CD4-positive, alpha-beta T cell treated with Interleukin-6 at 100 ng/mL for 8 hours (primary cell): ENCODE measurements at regions not wholly inside any gene's neighbourhood (a gene's known extent, or its start where the extent isn't known, plus 50 kb on each side); places are given as distances from the start of the nearest gene placed in this dataset.

Source experiments
- DNase-seq: peaks from one replicate; pipeline ENCODE4 v3.0.0-alpha.2; 2020; ENCODE audit warnings: mixed read lengths, low spot score

- no peak for DNase-seq
Measured at GRCh38 chr20:63128367-63128766, 87.6 kb downstream of the YTHDF1 start.

DNA sequence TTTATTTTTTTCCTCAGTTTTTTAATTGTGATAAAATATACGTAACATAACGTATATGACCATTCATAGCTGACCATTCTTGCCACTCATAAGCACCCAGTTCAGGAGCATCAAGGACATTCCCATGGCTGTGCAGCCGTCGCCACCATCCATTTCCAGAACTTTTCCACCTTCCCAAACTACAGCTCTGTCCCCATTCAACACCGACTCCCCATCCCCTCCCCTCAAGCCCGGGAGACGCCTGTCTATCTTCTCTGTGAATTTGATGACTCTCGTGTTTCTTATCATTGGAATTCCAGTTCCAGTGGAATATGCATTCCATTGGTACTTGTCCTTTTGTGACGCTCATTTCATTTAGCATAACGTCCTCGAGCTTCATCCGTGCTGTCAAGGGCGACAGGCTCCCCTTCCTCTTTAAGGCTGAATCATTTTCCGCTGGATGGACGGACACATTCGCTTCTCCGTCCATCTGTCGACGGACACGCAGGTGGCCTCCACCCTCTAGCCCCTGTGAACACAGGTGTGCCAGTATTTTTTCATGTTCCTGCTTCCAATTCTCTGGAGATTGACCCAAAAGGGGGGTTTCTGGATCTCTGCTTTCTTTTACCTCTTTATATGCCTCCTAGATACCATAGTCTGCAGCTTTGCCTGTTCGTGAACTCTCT, 88.1 kb downstream of the YTHDF1 start:
- no peak for DNase-seq

DNA sequence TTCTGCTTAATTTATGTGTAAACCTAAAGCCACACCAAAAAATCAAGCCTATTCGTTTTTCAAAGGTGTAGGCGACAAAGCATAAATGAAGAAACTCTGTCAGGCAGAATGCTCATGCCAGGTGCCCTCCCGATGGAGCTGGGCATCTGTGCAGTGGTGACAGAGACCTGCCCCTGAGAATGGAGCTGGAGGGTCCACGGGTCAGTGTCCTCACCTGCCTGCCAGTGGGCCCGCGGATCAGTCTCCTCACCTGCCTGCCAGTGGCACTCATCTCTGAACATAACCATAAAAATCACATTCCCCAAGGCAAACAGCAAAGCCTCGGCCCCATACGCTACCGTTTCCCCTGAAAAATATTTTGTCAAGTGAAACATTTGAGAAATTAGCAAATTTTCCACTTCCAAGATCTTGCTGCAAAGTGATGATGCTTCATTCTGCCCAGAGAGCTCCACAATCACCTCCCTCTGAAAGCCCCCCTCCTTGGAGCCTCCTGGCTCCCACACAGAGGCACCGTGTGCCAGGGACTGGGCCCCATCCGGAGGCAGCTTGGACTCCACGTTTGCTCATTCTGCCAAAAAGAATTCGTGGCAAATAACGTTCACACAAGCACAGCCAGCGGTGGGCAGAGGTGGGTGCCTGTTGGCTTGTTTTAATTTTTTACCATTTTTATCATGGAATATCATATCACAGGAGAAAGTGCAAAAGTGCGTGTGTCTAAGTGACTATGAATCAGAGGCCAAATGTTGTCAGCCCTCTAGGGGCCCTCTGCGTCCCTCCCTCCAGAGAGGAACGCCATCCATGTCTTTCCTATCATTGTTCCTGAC, 88.8 kb downstream of the YTHDF1 start:
- DNase-seq = no peak

DNA sequence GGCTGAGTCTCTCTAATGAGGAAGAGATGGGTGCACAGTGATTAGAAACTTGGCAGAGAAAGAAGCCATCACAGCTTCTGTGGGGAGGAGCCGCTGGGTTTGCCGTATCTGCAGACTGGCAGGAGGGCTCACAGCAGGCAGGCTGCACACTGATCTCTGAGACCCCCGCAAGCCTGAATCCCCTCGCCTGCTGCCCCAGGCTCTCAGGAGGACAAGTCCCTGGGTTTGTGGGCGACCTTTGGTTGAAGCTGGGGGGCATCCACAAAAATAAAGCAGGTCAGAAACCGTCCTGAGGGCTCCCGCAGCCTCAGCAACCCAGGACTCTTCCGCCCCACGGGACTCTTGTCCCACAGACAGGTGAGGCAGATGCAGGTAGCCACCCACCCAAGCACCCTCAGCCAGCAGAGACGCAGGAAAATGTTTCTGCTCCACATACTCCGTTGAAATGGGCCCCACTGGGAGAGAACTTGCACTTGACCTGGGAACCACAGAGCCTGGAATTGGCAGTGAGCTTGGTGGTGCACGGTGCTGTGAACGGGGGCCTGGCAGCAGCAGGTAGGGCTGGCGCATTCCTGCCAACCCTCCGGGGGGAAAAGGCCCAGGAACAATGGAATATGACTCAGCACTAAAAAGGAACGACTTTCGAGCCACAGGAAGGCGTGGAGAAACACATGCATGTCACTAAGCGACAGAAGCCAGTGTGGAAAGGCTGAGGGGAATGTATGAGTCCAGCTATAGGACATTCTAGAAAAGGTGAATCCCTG, 89.9 kb downstream of the YTHDF1 start:
- DNase-seq = no peak

- no peak for DNase-seq
Measured at GRCh38 chr20:63125581-63125837, 90.4 kb downstream of the YTHDF1 start.

DNA sequence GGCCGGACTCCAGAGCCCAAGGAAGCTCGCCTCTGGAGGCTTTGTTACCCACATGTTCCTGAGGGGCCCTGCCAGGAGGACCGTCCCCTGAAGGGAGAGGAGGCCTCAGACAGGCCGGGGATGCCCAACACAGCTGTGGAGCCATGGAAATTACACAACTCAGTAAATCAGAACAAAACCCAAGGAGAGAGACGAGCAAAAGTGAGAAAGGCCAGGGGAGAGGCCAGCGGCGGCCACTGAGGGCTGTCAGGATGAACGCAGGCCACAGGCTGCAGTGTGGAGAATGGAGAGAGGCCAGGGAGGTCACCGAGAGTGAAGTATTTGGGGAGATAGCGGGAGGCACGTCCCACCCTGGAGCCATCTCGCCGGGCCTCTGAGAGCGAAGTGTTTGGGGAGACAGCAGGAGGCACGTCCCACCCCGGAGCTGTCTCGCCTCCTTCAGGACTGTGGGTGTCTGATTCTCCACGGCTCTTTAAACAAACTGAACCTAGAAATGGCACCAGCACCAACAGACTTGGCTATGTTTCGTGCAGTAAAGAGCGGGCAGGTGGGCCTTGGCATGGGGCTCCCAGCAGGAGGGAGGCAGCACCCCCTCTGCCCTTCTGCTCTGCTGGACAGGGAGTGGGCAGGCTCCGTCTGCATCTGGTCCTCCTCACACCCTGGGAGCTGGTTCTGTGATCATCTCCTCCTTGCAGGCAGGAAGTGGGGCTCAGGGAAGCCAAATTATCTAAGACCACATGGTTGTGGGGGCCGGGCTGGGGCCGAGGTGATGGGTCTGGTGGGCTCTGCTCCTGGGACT, 91.0 kb downstream of the YTHDF1 start:
- DNase-seq = no peak

DNA sequence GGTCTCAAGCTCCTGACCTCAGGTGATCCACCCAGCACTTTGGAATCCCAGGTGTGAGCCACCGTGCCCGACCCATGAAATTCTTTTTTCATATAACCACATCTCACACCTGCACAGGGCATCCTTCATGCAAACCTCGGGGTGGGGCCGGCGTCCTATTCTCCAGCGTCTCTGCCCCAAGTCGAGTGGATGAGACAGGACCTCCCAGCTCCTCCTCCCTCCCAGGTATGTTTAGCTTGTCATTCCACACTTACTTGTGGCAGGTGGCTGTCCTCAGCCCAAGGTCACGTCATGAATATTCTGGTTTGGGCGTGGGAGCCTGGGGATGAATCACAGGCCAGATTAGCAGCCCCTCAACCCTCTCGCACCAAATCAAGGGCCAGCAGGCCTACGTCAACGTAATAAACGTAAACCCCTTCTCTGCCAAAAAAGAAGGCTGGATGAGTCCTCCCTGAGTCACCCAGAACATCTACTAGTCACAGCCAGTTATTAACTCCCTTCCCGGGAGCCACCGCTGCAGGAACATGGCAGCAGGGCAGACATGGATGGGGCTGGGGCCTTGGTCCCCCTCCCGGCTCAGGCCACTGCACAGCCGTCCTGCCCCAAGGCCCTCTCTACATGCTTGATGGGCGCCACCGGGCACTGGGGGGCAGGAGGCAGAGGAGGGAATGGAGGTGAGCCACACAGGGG, 91.7 kb downstream of the YTHDF1 start:
- no peak for DNase-seq

- DNase-seq = no peak
Measured at GRCh38 chr20:63123331-63123741, 92.6 kb downstream of the YTHDF1 start.

GRCh38 chr20:63122626-63123025, 93.3 kb downstream of the YTHDF1 start:
- no peak for DNase-seq

DNA sequence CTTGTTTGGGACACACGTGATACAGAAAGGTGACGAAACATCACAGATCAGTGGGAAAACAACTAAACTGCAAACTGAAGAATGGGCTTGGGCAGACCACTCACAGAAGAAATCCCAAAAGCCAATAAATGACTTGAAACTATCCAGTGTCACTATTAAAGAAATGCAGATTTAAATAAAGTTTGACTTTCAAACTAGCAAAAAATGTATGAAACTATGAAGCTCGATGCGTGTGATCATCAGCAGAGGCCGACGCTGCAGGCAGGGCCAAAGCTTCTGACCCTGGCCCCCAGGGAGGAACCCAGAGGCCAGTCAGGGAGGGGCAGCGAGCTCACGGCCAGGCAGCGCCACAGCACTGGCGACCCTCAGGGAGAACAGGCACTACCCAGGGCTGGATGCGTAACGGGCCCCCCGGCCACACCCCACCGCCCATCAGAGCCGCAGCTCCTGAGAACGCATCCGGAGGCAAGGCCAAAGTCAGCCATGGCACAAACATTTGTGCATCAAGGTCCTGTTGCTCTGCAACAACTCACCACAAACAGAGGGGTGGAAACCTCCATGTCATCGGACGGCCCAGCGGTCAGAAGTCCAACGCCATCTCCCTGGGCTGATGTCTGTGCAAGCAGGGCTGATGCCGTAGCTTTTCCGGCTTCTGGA, 94.1 kb downstream of the YTHDF1 start:
- no peak for DNase-seq

DNA sequence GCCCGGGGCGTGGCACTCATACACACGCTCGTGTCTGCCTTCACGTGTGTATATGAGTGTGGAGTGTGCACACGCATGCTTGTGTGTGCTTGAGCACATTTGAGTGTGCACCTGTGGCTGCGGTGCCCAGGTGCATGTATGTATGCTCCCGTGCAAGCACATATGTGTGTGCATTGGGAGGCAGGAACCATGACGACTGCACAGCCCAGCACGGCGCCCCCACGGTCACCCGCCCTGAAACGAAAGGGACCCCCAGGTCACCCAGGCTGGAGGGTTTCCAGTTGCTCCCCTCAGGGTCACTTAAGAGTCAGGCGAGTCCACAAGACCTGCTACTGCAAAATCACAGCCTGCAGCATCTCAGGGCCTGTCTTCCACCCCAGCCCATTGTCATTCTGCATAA, 94.7 kb downstream of the YTHDF1 start:
- DNase-seq = no peak

DNA sequence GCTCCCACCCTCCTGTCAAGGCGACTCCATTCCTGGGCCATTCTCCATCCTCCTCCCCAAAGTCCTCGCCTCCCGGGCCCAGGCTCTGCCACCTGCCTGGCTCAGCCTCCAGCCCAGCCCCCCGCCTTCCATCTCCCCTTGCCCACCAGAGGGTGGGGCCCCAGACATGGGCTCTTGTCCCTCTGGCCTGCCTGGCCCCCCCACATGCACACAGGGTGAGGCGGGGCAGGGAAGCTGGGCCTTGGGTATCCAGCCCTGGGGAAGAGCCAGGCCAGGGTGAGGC, 95.2 kb downstream of the YTHDF1 start:
- no peak for DNase-seq

GRCh38 chr20:63119963-63120807, 95.7 kb downstream of the YTHDF1 start:
- DNase-seq = no peak

GRCh38 chr20:63119121-63119962, 96.6 kb downstream of the YTHDF1 start:
- DNase-seq = no peak

DNA sequence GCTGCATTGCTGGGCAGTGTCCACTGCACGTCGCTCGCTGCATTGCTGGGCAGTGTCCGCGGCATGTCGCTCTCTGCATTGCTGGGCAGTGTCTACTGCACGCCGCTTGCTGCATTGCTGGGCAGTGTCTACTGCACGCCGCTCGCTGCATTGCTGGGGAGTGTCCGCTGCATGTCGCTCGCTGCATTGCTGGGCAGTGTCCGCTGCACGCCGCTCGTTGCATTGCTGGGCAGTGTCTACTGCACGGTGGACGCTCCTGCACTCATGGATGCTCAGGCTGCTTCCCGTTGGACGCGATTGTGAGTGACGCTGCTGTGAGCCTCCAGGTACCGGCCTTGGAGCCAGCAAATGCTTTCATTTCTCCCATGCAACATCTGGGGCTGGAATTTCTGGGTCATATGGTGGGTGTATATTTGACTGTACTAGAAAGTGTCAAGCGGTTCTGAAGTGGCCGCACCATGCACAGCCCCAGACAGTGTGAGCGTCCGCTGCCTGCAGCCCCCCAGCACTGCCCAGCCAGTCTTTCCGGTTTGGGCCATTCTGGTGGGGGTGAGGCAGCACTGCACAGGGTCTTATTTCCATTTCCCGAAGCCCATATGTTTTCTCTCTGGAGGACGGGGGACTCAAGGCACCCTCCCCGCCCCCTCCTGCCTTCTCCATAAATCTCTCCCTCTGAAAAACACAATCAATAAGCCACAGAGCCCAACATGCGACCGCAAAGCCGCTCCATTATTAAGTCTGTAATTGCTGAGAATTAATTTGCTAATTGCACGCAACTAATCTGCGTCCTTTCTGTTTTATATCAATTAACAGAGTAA, 97.4 kb downstream of the YTHDF1 start:
- no peak for DNase-seq

DNA sequence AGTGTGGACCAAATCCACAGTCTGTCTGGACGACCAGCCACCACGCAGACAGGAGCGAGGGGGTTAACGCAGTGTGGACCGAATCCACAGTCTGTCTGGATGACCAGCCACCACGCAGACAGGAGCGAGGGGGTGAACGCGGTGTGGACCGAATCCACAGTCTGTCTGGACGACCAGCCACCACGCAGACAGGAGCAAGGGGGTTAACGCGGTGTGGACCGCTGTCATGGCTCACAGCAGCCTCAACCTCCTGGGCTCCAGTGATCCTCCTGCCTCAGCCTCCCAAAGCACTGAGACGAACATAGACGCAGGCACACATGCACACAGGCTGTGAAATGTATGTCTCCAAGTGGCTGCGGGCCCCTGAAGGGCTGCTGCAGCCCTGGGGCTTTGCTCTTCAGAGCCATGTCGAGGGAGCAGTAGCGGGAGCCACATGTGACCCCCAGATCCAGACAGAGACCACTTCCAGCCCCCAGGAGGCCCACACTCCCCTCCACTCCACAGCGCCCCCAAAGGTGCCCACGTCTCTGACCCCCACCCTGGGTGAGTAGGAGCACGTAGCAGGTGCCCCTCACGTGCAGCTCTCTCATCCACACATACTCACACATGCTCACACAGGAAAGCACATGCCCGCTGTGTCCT, 98.1 kb downstream of the YTHDF1 start:
- DNase-seq = no peak

DNA sequence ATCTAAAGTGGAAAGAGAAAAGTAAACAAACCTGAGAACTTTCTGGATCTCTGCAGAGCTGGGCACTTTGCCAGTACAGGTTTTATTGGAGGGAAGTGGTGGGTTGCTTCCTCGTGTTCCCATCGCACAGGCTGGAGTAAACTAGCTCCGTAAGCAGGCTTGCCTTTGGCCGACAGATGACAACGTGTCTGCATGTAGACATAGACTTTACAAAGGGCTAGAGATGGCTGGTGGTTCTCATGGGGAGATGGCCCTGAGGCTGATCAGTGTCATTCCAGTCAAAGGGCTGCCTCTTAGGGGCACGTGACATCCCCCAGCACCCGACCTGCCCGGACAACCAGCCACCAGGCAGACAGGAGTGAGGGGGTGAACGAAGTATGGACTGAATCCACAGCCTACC, 98.8 kb downstream of the YTHDF1 start:
- DNase-seq = no peak

GRCh38 chr20:63116412-63117106, 99.4 kb downstream of the YTHDF1 start:
- DNase-seq = no peak
